HepG2 (cell line): ENCODE measurements at regions not wholly inside any gene's neighbourhood (a gene's known extent, or its start where the extent isn't known, plus 50 kb on each side); places are given as distances from the start of the nearest gene placed in this dataset.

ENCODE experiments used
- ATAC-seq: fragments of 200-7000 bp; cut with Tn5 transposase; 3 replicates; pipeline ENCODE4 v1.9.1; 2020; ENCODE audit warnings: mild to moderate bottlenecking, moderate library complexity
- BruUV-seq: library from RNA; stranded (reverse); fragments of 400-500 nt; replicated peaks from 2 replicates; lab custom pipeline; 2021; lab: Mats Ljungman, UMichigan
- CTCF ChIA-PET: fragments of 300-600 bp; formaldehyde crosslinking; extraction: SDS; loops from one replicate; lab custom pipeline; 2021; ENCODE audit warnings: low total read pairs, inconsistent platforms, low intra/inter-chr PET ratio; lab: Yijun Ruan, JAX
- POLR2A ChIA-PET: fragments of 350-600 bp; sonication (Branson Sonifier 250); formaldehyde crosslinking; loops from one replicate; lab custom pipeline; 2020; ENCODE audit warnings: antibody characterized with exemption, inconsistent platforms; lab: Yijun Ruan, JAX
- DNase-seq: peaks from one replicate; pipeline ENCODE4 v3.0.0-alpha.2; 2015; ENCODE audit warnings: low spot score
- FAIRE-seq: peaks from 3 replicates; lab custom pipeline; 2011; peaks lifted over from hg19 to GRCh38; lab: Jason Lieb, UNC
- H2AFZ ChIP-seq: one replicate; pipeline ENCODE4 v1.6.1; 2011; ENCODE audit warnings: low read length, inconsistent platforms
- H3K27ac ChIP-seq: fragments of 300-600 bp; 3 replicates; pipeline ENCODE4 v1.8.0; 2011; ENCODE audit warnings: mixed run types, mild to moderate bottlenecking, mixed read lengths, low read length, inconsistent platforms; ENCODE audit not compliant: insufficient read depth; ENCODE audit errors: extremely low read length
- H3K27me3 ChIP-seq, 2 experiments: fragments of 200-600 bp in 1 of 2; 2 replicates in 1 of 2; 3 replicates in 1 of 2; pipeline versions ENCODE4 v1.6.0 to v1.8.0; 2011; ENCODE audit warnings: low read length in 2 of 2, mild to moderate bottlenecking in 2 of 2, moderate library complexity in 2 of 2, inconsistent platforms in 1 of 2; ENCODE audit not compliant: insufficient read depth in 2 of 2, control insufficient read depth in 1 of 2
- H3K36me3 ChIP-seq, 2 experiments: fragments of 200-600 bp in 1 of 2; replicated peaks in 1 of 2; 2 replicates in 1 of 2; 3 replicates in 1 of 2; pipeline versions ENCODE4 v1.5.1 to v1.8.0; 2011; ENCODE audit warnings: low read length in 2 of 2, inconsistent platforms in 1 of 2; ENCODE audit not compliant: insufficient read depth in 2 of 2, control insufficient read depth in 1 of 2
- H3K4me1 ChIP-seq: 2 replicates; pipeline ENCODE4 v1.5.1; 2012; ENCODE audit warnings: low read length, inconsistent platforms; ENCODE audit not compliant: insufficient read depth
- H3K4me2 ChIP-seq: 2 replicates; pipeline ENCODE4 v1.6.0; 2011; ENCODE audit warnings: low read depth, low read length, inconsistent platforms
- H3K4me3 ChIP-seq, 3 experiments: fragments of 200-600 bp in 1 of 3; sonication (generic), shearing (Covaris generic) in 1 of 3; replicated peaks in 1 of 3; 2 replicates each; pipeline ENCODE4 v1.5.1; 2011 to 2016; ENCODE audit warnings: low read length in 3 of 3, inconsistent platforms in 2 of 3, low read depth in 2 of 3, mild to moderate bottlenecking in 2 of 3, control low read depth in 1 of 3, mixed read lengths in 1 of 3; ENCODE audit not compliant: insufficient read depth in 1 of 3
- H3K79me2 ChIP-seq: one replicate; pipeline ENCODE4 v1.6.1; 2011; ENCODE audit warnings: low read length, inconsistent platforms; ENCODE audit not compliant: insufficient read depth
- H3K9ac ChIP-seq: 2 replicates; pipeline ENCODE4 v1.6.0; 2011; ENCODE audit warnings: mild to moderate bottlenecking, low read depth, low read length, inconsistent platforms; ENCODE audit not compliant: insufficient read depth
- H3K9me3 ChIP-seq: 2 replicates; pipeline ENCODE4 v1.5.1; 2012; ENCODE audit warnings: mild to moderate bottlenecking, low read length
- H4K20me1 ChIP-seq: 2 replicates; pipeline ENCODE4 v1.6.0; 2011; ENCODE audit warnings: inconsistent platforms, mild to moderate bottlenecking, low read length, moderate library complexity; ENCODE audit not compliant: insufficient read depth
- HOMEZ ChIP-seq: IDR thresholded peaks from 2 replicates; pipeline ENCODE4 v1.6.1; 2016; ENCODE audit warnings: low read depth
- HOXD1 ChIP-seq: sonication (generic); formaldehyde crosslinking; IDR thresholded peaks from 2 replicates; pipeline ENCODE4 v1.5.0; 2020; ENCODE audit warnings: missing genetic modification reagents
- KLF13 ChIP-seq: sonication (generic); formaldehyde crosslinking; IDR thresholded peaks from 2 replicates; pipeline ENCODE4 v1.4.0; 2020; ENCODE audit warnings: mild to moderate bottlenecking, missing genetic modification reagents
- MBD4 ChIP-seq: IDR thresholded peaks from 2 replicates; pipeline ENCODE4 v1.6.1; 2012; ENCODE audit warnings: low read length, inconsistent platforms, borderline replicate concordance
- MTA1 ChIP-seq: sonication (generic); formaldehyde crosslinking; IDR thresholded peaks from 2 replicates; pipeline ENCODE4 v1.4.0; 2020; ENCODE audit warnings: missing genetic modification reagents, mild to moderate bottlenecking, borderline replicate concordance
- RFX1 ChIP-seq: fragments of 450-650 bp; IDR thresholded peaks from 2 replicates; pipeline ENCODE4 v1.6.1; 2017
- SALL1 ChIP-seq: sonication (generic); formaldehyde crosslinking; IDR thresholded peaks from 2 replicates; pipeline ENCODE4 v1.8.0; 2022; ENCODE audit warnings: mild to moderate bottlenecking, missing genetic modification reagents
- SNAPC2 ChIP-seq: sonication (generic); formaldehyde crosslinking; IDR thresholded peaks from 2 replicates; pipeline ENCODE4 v1.8.1; 2022; ENCODE audit warnings: mild to moderate bottlenecking, missing genetic modification reagents
- ZNF280D ChIP-seq: sonication (generic); formaldehyde crosslinking; IDR thresholded peaks from 2 replicates; pipeline ENCODE4 v1.5.1; 2020; ENCODE audit warnings: mild to moderate bottlenecking, missing genetic modification reagents
- ZNF382 ChIP-seq: sonication (generic); formaldehyde crosslinking; IDR thresholded peaks from 2 replicates; pipeline ENCODE4 v1.5.0; 2020; ENCODE audit warnings: missing genetic modification reagents, mild to moderate bottlenecking, borderline replicate concordance
- WGBS: methylation state at CpG from one replicate; pipeline ENCODE4 v1.1.6; 2017; ENCODE audit warnings: low lambda C conversion rate; 5-methylcytosine and 5-hydroxymethylcytosine counted together
- in situ Hi-C: cut with HindIII; loops from 2 replicates; pipeline ENCODE4 v1.10.0; 2017; ENCODE audit warnings: low pct_unique_long_range_greater_than_20kb; ENCODE audit not compliant: extremely low pct_ligation_motif_present
- intact Hi-C: fragments of 100-400 bp; cut with micrococcal nuclease; formaldehyde crosslinking; loops from one replicate; pipeline ENCODE4 v1.10.0; 2022; ENCODE audit not compliant: unreplicated experiment
- TF ChIP-seq, protein P1 (sequence below): sonication (generic); formaldehyde crosslinking; conservative IDR thresholded peaks from 2 replicates; pipeline ENCODE4 v1.4.0; 2020; ENCODE audit warnings: missing genetic modification reagents
- TF ChIP-seq, protein P2 (sequence below): sonication (generic); formaldehyde crosslinking; IDR thresholded peaks from 2 replicates; pipeline ENCODE4 v1.9.0; 2021; ENCODE audit warnings: missing genetic modification reagents, borderline replicate concordance

DNA sequence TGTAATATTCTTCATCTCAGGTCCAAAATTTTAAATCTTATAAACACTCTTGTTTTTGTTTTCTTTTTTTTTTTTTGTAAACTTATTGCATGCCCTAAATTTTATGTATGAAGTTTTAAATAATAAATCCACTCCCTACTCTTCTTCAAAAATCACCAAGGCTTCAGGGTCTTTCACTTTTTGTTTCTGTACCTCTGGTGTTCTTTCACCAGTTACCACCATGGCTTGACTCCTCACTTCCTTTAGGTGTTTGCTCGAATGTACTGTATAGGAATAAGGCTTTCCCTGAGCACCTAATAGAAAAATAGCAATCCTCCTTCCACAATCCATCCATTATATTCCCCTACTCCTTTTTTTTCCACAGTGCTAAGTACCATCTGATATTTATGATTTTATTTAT is 962.8 kb upstream of the POT1 start (continued):
- TF ChIP-seq ZNF280D (CRISPR knock-in tag), result no peak
- TF ChIP-seq MBD4, result no peak
- no peak for TF ChIP-seq RFX1
- no peak for TF ChIP-seq ZNF382 (CRISPR knock-in tag)
- no peak for TF ChIP-seq MTA1 (CRISPR knock-in tag)
- TF ChIP-seq, protein P1, sequence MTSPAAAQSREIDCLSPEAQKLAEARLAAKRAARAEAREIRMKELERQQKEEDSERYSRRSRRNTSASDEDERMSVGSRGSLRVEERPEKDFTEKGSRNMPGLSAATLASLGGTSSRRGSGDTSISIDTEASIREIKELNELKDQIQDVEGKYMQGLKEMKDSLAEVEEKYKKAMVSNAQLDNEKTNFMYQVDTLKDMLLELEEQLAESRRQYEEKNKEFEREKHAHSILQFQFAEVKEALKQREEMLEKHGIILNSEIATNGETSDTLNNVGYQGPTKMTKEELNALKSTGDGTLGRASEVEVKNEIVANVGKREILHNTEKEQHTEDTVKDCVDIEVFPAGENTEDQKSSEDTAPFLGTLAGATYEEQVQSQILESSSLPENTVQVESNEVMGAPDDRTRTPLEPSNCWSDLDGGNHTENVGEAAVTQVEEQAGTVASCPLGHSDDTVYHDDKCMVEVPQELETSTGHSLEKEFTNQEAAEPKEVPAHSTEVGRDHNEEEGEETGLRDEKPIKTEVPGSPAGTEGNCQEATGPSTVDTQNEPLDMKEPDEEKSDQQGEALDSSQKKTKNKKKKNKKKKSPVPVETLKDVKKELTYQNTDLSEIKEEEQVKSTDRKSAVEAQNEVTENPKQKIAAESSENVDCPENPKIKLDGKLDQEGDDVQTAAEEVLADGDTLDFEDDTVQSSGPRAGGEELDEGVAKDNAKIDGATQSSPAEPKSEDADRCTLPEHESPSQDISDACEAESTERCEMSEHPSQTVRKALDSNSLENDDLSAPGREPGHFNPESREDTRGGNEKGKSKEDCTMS (CRISPR knock-in tag), result no peak

DNA sequence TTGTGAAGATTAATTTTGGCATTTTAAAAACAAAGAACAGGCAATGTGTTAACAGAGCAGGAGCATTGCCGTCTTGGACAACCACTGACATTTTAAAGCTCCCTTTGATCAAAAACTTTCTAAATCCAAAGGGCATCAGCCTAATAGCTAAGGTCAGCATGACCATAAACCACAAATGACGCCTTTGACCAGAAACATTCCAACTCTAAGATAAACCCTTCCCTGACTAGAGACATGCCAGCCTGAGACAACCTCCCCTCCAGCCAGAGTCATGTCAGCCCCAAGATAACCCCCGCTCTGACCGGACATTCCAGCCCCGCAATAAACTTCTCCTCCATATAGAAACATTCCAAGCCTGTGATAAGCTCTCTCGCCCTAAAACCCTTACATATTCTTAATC is 949.4 kb upstream of the POT1 start:
- FAIRE-seq, result no peak
- Histone ChIP-seq H3K4me1 (no peaks in the 10 kb centered on the region), H3K79me2 (no peaks in the 10 kb centered on the region), H3K9ac (no peak overlapping the region), H2AFZ (no peak overlapping the region), H3K36me3 (no peaks in the 10 kb centered on the region), H3K4me3 (no peak overlapping the region), H3K27me3 (no peaks in the 10 kb centered on the region), H4K20me1 (no peaks in the 10 kb centered on the region), H3K4me2 (no peak overlapping the region), H3K27ac (no peak overlapping the region), H3K9me3 (peaks cover 56% of the 10 kb centered on the region)
- intact Hi-C loops (no loop called here), in situ Hi-C loops (no loop called here)
- DNase-seq, result no peak
- ChIA-PET CTCF (no interaction called here), POLR2A (no interaction called here)
- BruUV-seq, result no TSS peak
- no peak for ATAC-seq
- TF ChIP-seq HOMEZ (CRISPR knock-in tag), result no peak
- no peak for TF ChIP-seq KLF13 (CRISPR knock-in tag)
- TF ChIP-seq, protein P2, sequence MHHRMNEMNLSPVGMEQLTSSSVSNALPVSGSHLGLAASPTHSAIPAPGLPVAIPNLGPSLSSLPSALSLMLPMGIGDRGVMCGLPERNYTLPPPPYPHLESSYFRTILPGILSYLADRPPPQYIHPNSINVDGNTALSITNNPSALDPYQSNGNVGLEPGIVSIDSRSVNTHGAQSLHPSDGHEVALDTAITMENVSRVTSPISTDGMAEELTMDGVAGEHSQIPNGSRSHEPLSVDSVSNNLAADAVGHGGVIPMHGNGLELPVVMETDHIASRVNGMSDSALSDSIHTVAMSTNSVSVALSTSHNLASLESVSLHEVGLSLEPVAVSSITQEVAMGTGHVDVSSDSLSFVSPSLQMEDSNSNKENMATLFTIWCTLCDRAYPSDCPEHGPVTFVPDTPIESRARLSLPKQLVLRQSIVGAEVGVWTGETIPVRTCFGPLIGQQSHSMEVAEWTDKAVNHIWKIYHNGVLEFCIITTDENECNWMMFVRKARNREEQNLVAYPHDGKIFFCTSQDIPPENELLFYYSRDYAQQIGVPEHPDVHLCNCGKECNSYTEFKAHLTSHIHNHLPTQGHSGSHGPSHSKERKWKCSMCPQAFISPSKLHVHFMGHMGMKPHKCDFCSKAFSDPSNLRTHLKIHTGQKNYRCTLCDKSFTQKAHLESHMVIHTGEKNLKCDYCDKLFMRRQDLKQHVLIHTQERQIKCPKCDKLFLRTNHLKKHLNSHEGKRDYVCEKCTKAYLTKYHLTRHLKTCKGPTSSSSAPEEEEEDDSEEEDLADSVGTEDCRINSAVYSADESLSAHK (CRISPR knock-in tag), result no peak
- no peak for TF ChIP-seq SALL1
- TF ChIP-seq SNAPC2 (CRISPR knock-in tag), result no peak
- TF ChIP-seq HOXD1 (CRISPR knock-in tag), result no peak
- WGBS, result 2% methylated on average over 5 of the region's 6 CpGs
